Testis (tissue), 2 donors: ENCODE measurements at regions not wholly inside any gene's neighbourhood (a gene's known extent, or its start where the extent isn't known, plus 50 kb on each side); places are given as distances from the start of the nearest gene placed in this dataset.

ENCODE experiments used
- CTCF ChIP-seq, 3 experiments: fragments of 450-650 bp in 2 of 3; fragments of 200-600 bp in 1 of 3; sonication (generic) in 1 of 3; IDR thresholded peaks; one replicate each; pipeline ENCODE4 v1.5.1; 2016 to 2019; ENCODE audit warnings: antibody characterized with exemption in 3 of 3, mild to moderate bottlenecking in 2 of 3, moderate library complexity in 1 of 3
- POLR2A ChIP-seq: fragments of 450-650 bp; IDR thresholded peaks from one replicate; pipeline ENCODE4 v1.6.1; 2017; ENCODE audit warnings: antibody characterized with exemption, mild to moderate bottlenecking, moderate library complexity

- TF ChIP-seq CTCF (IDR thresholded peaks at IDR 0.05) (no peak), POLR2A (no peak)
Measured at GRCh38 chr7:19369182-19369581, 224.0 kb upstream of the FERD3L start.
